GM12878 (cell line): ENCODE measurements at regions not wholly inside any gene's neighbourhood (a gene's known extent, or its start where the extent isn't known, plus 50 kb on each side); places are given as distances from the start of the nearest gene placed in this dataset.

ENCODE experiments used
- ATAC-seq: fragments of 200-7000 bp; cut with Tn5 transposase; 3 replicates; pipeline ENCODE4 v1.9.1; 2020; ENCODE audit warnings: mild to moderate bottlenecking, moderate library complexity
- BruUV-seq: library from RNA; stranded (reverse); fragments of 400-500 nt; replicated peaks from 2 replicates; lab custom pipeline; 2021; lab: Mats Ljungman, UMichigan
- CTCF ChIA-PET: fragments of 300-600 bp; sonication (Branson Sonifier 250); formaldehyde crosslinking; extraction: SDS; loops from one replicate; lab custom pipeline; 2021; ENCODE audit warnings: inconsistent platforms; lab: Yijun Ruan, JAX
- POLR2A ChIA-PET: fragments of 350-600 bp; formaldehyde crosslinking; extraction: SDS; loops from one replicate; lab custom pipeline; 2021; ENCODE audit warnings: inconsistent platforms; lab: Charles Lee
- RAD21 ChIA-PET: fragments of 300-600 bp; sonication (Branson Sonifier 250); formaldehyde crosslinking; loops from one replicate; lab custom pipeline; 2023; ENCODE audit warnings: antibody characterized with exemption; ENCODE audit not compliant: unreplicated experiment; lab: Charles Lee
- SMC1A ChIA-PET: fragments of 300-600 bp; sonication (Branson Sonifier 250); formaldehyde crosslinking; loops from one replicate; lab custom pipeline; 2023; ENCODE audit not compliant: unreplicated experiment, uncharacterized antibody; lab: Charles Lee
- DNase-seq: peaks from one replicate; pipeline ENCODE4 v3.0.0-alpha.2; 2011; ENCODE audit warnings: low read depth, low spot score
- FAIRE-seq: peaks from 3 replicates; lab custom pipeline; 2011; peaks lifted over from hg19 to GRCh38; lab: Jason Lieb, UNC
- H2AFZ ChIP-seq: 2 replicates; pipeline ENCODE4 v1.6.0; 2011; ENCODE audit warnings: low read depth, low read length, control low read depth; ENCODE audit not compliant: control insufficient read depth
- H3K27ac ChIP-seq: 2 replicates; pipeline ENCODE4 v1.5.1; 2011; ENCODE audit warnings: control low read depth; ENCODE audit not compliant: control insufficient read depth, insufficient read depth
- H3K27me3 ChIP-seq, 2 experiments: replicated peaks in 1 of 2; 2 replicates each; pipeline versions ENCODE4 v1.6.0 to v1.6.1; 2011; ENCODE audit warnings: low read length in 1 of 2; ENCODE audit not compliant: control insufficient read depth in 2 of 2, insufficient read depth in 2 of 2
- H3K36me3 ChIP-seq, 2 experiments: 2 replicates each; pipeline ENCODE4 v1.5.1; 2011; ENCODE audit warnings: low read length in 1 of 2; ENCODE audit not compliant: control insufficient read depth in 2 of 2, insufficient read depth in 2 of 2
- H3K4me1 ChIP-seq: 2 replicates; pipeline ENCODE4 v1.6.1; 2011; ENCODE audit warnings: mild to moderate bottlenecking, low read length, moderate library complexity, mixed read lengths; ENCODE audit not compliant: control insufficient read depth, insufficient read depth
- H3K4me2 ChIP-seq: 2 replicates; pipeline ENCODE4 v1.6.0; 2011; ENCODE audit warnings: control low read depth; ENCODE audit not compliant: control insufficient read depth, insufficient read depth
- H3K4me3 ChIP-seq: fragments of 200-600 bp; sonication (generic); 2 replicates; pipeline ENCODE4 v1.5.1; 2016
- H3K79me2 ChIP-seq: 2 replicates; pipeline ENCODE4 v1.6.0; 2011; ENCODE audit warnings: low read length; ENCODE audit not compliant: control insufficient read depth, insufficient read depth
- H3K9ac ChIP-seq: 2 replicates; pipeline ENCODE4 v1.8.0; 2011; ENCODE audit warnings: low read length, control low read depth, mixed read lengths; ENCODE audit not compliant: control insufficient read depth, insufficient read depth
- H3K9me3 ChIP-seq: replicated peaks from 3 replicates; pipeline ENCODE4 v1.5.1; 2011; ENCODE audit warnings: mild to moderate bottlenecking, low read length; ENCODE audit not compliant: control insufficient read depth, insufficient read depth
- H4K20me1 ChIP-seq: 2 replicates; pipeline ENCODE4 v1.6.0; 2011; ENCODE audit not compliant: control insufficient read depth, insufficient read depth
- BCLAF1 ChIP-seq: fragments of 450-650 bp; IDR thresholded peaks from 2 replicates; pipeline ENCODE4 v1.6.1; 2017; ENCODE audit warnings: antibody characterized with exemption, mild to moderate bottlenecking, moderate library complexity
- E4F1 ChIP-seq: fragments of 450-650 bp; IDR thresholded peaks from 2 replicates; pipeline ENCODE4 v1.6.1; 2018; ENCODE audit warnings: borderline replicate concordance, mild to moderate bottlenecking; ENCODE audit not compliant: partially characterized antibody
- EED ChIP-seq: sonication (generic); IDR thresholded peaks from 2 replicates; pipeline ENCODE4 v1.6.1; 2016; ENCODE audit warnings: antibody characterized with exemption, low read depth
- ESRRA ChIP-seq: IDR thresholded peaks from 2 replicates; pipeline ENCODE4 v1.6.1; 2012; ENCODE audit warnings: mild to moderate bottlenecking, low read length, improper control_type of control experiment
- HCFC1 ChIP-seq: fragments of 150-350 bp; IDR thresholded peaks from 2 replicates; pipeline ENCODE4 v1.6.1; 2014; ENCODE audit warnings: low read length
- HDAC2 ChIP-seq: fragments of 200-600 bp; sonication (generic); IDR thresholded peaks from 2 replicates; pipeline ENCODE4 v1.6.1; 2017
- HDAC6 ChIP-seq: fragments of 200-600 bp; sonication (generic); IDR thresholded peaks from one replicate; pipeline ENCODE4 v1.8.0; 2017; ENCODE audit warnings: antibody characterized with exemption; ENCODE audit not compliant: unreplicated experiment
- KAT2A ChIP-seq: conservative IDR thresholded peaks from 2 replicates; pipeline ENCODE4 v1.6.1; 2011; ENCODE audit warnings: low read depth, low read length; ENCODE audit not compliant: control insufficient read depth
- MTA3 ChIP-seq: IDR thresholded peaks from 2 replicates; pipeline ENCODE4 v1.6.1; 2012; ENCODE audit warnings: low read length, inconsistent platforms, borderline replicate concordance
- NFIC ChIP-seq: IDR thresholded peaks from 2 replicates; pipeline ENCODE4 v1.6.1; 2012; ENCODE audit warnings: low read depth, mild to moderate bottlenecking, inconsistent platforms, low read length, moderate library complexity
- NFYB ChIP-seq: IDR thresholded peaks from 2 replicates; pipeline ENCODE4 v1.6.1; 2011; ENCODE audit warnings: low read depth, mild to moderate bottlenecking, low read length, improper control_type of control experiment, moderate library complexity; ENCODE audit not compliant: insufficient read depth
- NR2F1 ChIP-seq: fragments of 450-650 bp; conservative IDR thresholded peaks from 2 replicates; pipeline ENCODE4 v1.6.1; 2017; ENCODE audit warnings: mild to moderate bottlenecking
- PBX3 ChIP-seq: IDR thresholded peaks from 2 replicates; pipeline ENCODE4 v1.6.1; 2011; ENCODE audit warnings: mild to moderate bottlenecking, low read depth, low read length, moderate library complexity; ENCODE audit not compliant: insufficient replicate concordance
- RELA ChIP-seq: fragments of 450-650 bp; IDR thresholded peaks from 2 replicates; pipeline ENCODE4 v1.8.0; 2014; ENCODE audit warnings: borderline replicate concordance; ENCODE audit not compliant: partially characterized antibody
- SMAD1 ChIP-seq: fragments of 450-650 bp; IDR thresholded peaks from 2 replicates; pipeline ENCODE4 v1.6.1; 2018; ENCODE audit warnings: mild to moderate bottlenecking, low read depth; ENCODE audit not compliant: partially characterized antibody
- ZNF384 ChIP-seq: IDR thresholded peaks from 2 replicates; pipeline ENCODE4 v1.6.1; 2012; ENCODE audit warnings: low read depth, mild to moderate bottlenecking, low read length, improper control_type of control experiment, borderline replicate concordance
- WGBS: methylation state at CpG from one replicate; pipeline ENCODE4 v1.1.6; 2016; ENCODE audit warnings: low lambda C conversion rate; ENCODE audit not compliant: insufficient replicate concordance, insufficient coverage; ENCODE audit errors: missing lambda C conversion rate; 5-methylcytosine and 5-hydroxymethylcytosine counted together
- in situ Hi-C: fragments of 300-500 bp; cut with MboI; formaldehyde crosslinking; loops from 9 replicates; pipeline ENCODE4 v1.14.3; 2018; ENCODE audit warnings: mixed read lengths
- intact Hi-C: fragments of 100-400 bp; cut with micrococcal nuclease; formaldehyde crosslinking; loops from one replicate; pipeline ENCODE4 v1.14.2; 2022; ENCODE audit not compliant: unreplicated experiment

- no peak for TF ChIP-seq BCLAF1
- no peak for TF ChIP-seq SMAD1
- TF ChIP-seq NR2F1 = no peak
- TF ChIP-seq ZNF384 = no peak
- no peak for TF ChIP-seq EED
- TF ChIP-seq KAT2A = no peak
- TF ChIP-seq PBX3 = no peak
- TF ChIP-seq, all 136 proteins: peak for 0
These were observed 188.4 kb upstream of the KYNU start (continued) for GRCh38 chr2:142688856-142689605.

GRCh38 chr2:142687509-142687908 is 190.0 kb upstream of the KYNU start:
- Histone ChIP-seq H3K27ac (no peak overlapping the region), H3K79me2 (no peaks in the 10 kb centered on the region), H3K36me3 (no peaks in the 10 kb centered on the region), H3K27me3 (no peaks in the 10 kb centered on the region), H3K4me1 (no peaks in the 10 kb centered on the region), H3K9me3 (no peaks in the 10 kb centered on the region), H3K9ac (no peak overlapping the region), H4K20me1 (no peaks in the 10 kb centered on the region), H3K4me2 (no peak overlapping the region), H2AFZ (no peak overlapping the region), H3K4me3 (no peak overlapping the region)
- ChIA-PET CTCF (interaction anchor here (1.6 kb wide), 1 partner anchor 292 kb away, joined by 5 read pairs; no protein-coding TSS in a partner anchor), RAD21 (no interaction called here), SMC1A (interaction anchor here (1.0 kb wide), 1 partner anchor 290 kb away, joined by 4 read pairs; no protein-coding TSS in a partner anchor), POLR2A (no interaction called here)
- 26% methylated on average over 5 of the region's 5 CpGs for WGBS
- in situ Hi-C loops = no loop called here
- DNase-seq (no peak), FAIRE-seq (no peak), ATAC-seq (no peak)
- BruUV-seq = no TSS peak
- intact Hi-C loops = no loop called here
- no peak for TF ChIP-seq HCFC1
- no peak for TF ChIP-seq NFYB
- TF ChIP-seq ZNF384 = no peak
- TF ChIP-seq KAT2A = no peak
- TF ChIP-seq ESRRA = no peak
- no peak for TF ChIP-seq E4F1
- no peak for TF ChIP-seq NFIC
- TF ChIP-seq HDAC6 = no peak
- no peak for TF ChIP-seq HDAC2
- TF ChIP-seq MTA3 = no peak
- no peak for TF ChIP-seq RELA
